ENCODE measurements at regions not wholly inside any gene's neighbourhood (a gene's known extent, or its start where the extent isn't known, plus 50 kb on each side); places are given as distances from the start of the nearest gene placed in this dataset.

- H3K4me1 ChIP-seq (ENCODE audit: control insufficient read depth, low read length) = no peaks in the 10 kb centered on the region
- no peaks in the 10 kb centered on the region for H3K79me2 ChIP-seq (ENCODE audit: control insufficient read depth, low read length)
- H3K27me3 ChIP-seq (ENCODE audit: control insufficient read depth, low read length) = no peaks in the 10 kb centered on the region
- H3K9me2 ChIP-seq (replicated peaks; ENCODE audit: control insufficient read depth, low read length) = no peaks in the 10 kb centered on the region
- TF ChIP-seq CTCF (IDR thresholded peaks at IDR 0.05; ENCODE audit: low read depth, low read length, poor library complexity, severe bottlenecking) (no peak), EZH2phosphoT487 (IDR thresholded peaks at IDR 0.05; ENCODE audit: borderline replicate concordance, low read length) (no peak)
- H3K4me3 ChIP-seq (ENCODE audit: low read length) = no peak overlapping the region
- no peaks in the 10 kb centered on the region for H4K20me1 ChIP-seq (ENCODE audit: control insufficient read depth, insufficient read depth, low read depth, low read length)
- H3K36me3 ChIP-seq (ENCODE audit: control insufficient read depth, low read length) = no peaks in the 10 kb centered on the region
- no peaks in the 10 kb centered on the region for H3F3A ChIP-seq (ENCODE audit: control insufficient read depth, insufficient read depth)
- no peak overlapping the region for H3K4me2 ChIP-seq (ENCODE audit: low read length)
- H3K27ac ChIP-seq (ENCODE audit: low read depth, low read length) = no peak overlapping the region
- no peaks in the 10 kb centered on the region for H3K9me3 ChIP-seq (ENCODE audit: control insufficient read depth, insufficient read depth, low read length)
Observed at GRCh38 chr16:79970087-79970486, 369.6 kb upstream of the MAF start.

GRCh38 chr16:79969458-79969857 is 368.9 kb upstream of the MAF start:
- Histone ChIP-seq H3K4me3 (ENCODE audit: low read length) (no peak overlapping the region), H3F3A (ENCODE audit: control insufficient read depth, insufficient read depth) (no peaks in the 10 kb centered on the region), H3K36me3 (ENCODE audit: control insufficient read depth, low read length) (no peaks in the 10 kb centered on the region), H3K9me2 (replicated peaks; ENCODE audit: control insufficient read depth, low read length) (no peaks in the 10 kb centered on the region), H4K20me1 (ENCODE audit: control insufficient read depth, insufficient read depth, low read depth, low read length) (no peaks in the 10 kb centered on the region), H3K27ac (ENCODE audit: low read depth, low read length) (no peak overlapping the region), H3K27me3 (ENCODE audit: control insufficient read depth, low read length) (no peaks in the 10 kb centered on the region), H3K9me3 (ENCODE audit: control insufficient read depth, insufficient read depth, low read length) (no peaks in the 10 kb centered on the region), H3K4me2 (ENCODE audit: low read length) (no peak overlapping the region), H3K79me2 (ENCODE audit: control insufficient read depth, low read length) (no peaks in the 10 kb centered on the region), H3K4me1 (ENCODE audit: control insufficient read depth, low read length) (no peaks in the 10 kb centered on the region)
- TF ChIP-seq EZH2phosphoT487 (IDR thresholded peaks at IDR 0.05; ENCODE audit: borderline replicate concordance, low read length) (no peak), CTCF (IDR thresholded peaks at IDR 0.05; ENCODE audit: low read depth, low read length, poor library complexity, severe bottlenecking) (no peak)

- H3K9me3 ChIP-seq (ENCODE audit: control insufficient read depth, insufficient read depth, low read length) = no peaks in the 10 kb centered on the region
- H3K4me2 ChIP-seq (ENCODE audit: low read length) = no peak overlapping the region
- H3K27me3 ChIP-seq (ENCODE audit: control insufficient read depth, low read length) = no peaks in the 10 kb centered on the region
- no peaks in the 10 kb centered on the region for H3K9me2 ChIP-seq (replicated peaks; ENCODE audit: control insufficient read depth, low read length)
- no peak overlapping the region for H3K4me3 ChIP-seq (ENCODE audit: low read length)
- H3K36me3 ChIP-seq (ENCODE audit: control insufficient read depth, low read length) = no peaks in the 10 kb centered on the region
- H3F3A ChIP-seq (ENCODE audit: control insufficient read depth, insufficient read depth) = no peaks in the 10 kb centered on the region
- no peak overlapping the region for H3K27ac ChIP-seq (ENCODE audit: low read depth, low read length)
- no peaks in the 10 kb centered on the region for H4K20me1 ChIP-seq (ENCODE audit: control insufficient read depth, insufficient read depth, low read depth, low read length)
- TF ChIP-seq CTCF (IDR thresholded peaks at IDR 0.05; ENCODE audit: low read depth, low read length, poor library complexity, severe bottlenecking) (no peak), EZH2phosphoT487 (IDR thresholded peaks at IDR 0.05; ENCODE audit: borderline replicate concordance, low read length) (no peak)
- no peaks in the 10 kb centered on the region for H3K4me1 ChIP-seq (ENCODE audit: control insufficient read depth, low read length)
- H3K79me2 ChIP-seq (ENCODE audit: control insufficient read depth, low read length) = no peaks in the 10 kb centered on the region
Observed at GRCh38 chr16:79966226-79966625, 365.7 kb upstream of the MAF start.

GRCh38 chr16:79965718-79966117 is 365.2 kb upstream of the MAF start:
- Histone ChIP-seq H3K4me2 (ENCODE audit: low read length) (no peak overlapping the region), H4K20me1 (ENCODE audit: control insufficient read depth, insufficient read depth, low read depth, low read length) (no peaks in the 10 kb centered on the region), H3K27ac (ENCODE audit: low read depth, low read length) (no peak overlapping the region), H3F3A (ENCODE audit: control insufficient read depth, insufficient read depth) (no peaks in the 10 kb centered on the region), H3K4me3 (ENCODE audit: low read length) (no peak overlapping the region), H3K4me1 (ENCODE audit: control insufficient read depth, low read length) (no peaks in the 10 kb centered on the region), H3K9me2 (replicated peaks; ENCODE audit: control insufficient read depth, low read length) (no peaks in the 10 kb centered on the region), H3K27me3 (ENCODE audit: control insufficient read depth, low read length) (no peaks in the 10 kb centered on the region), H3K79me2 (ENCODE audit: control insufficient read depth, low read length) (no peaks in the 10 kb centered on the region), H3K9me3 (ENCODE audit: control insufficient read depth, insufficient read depth, low read length) (no peaks in the 10 kb centered on the region), H3K36me3 (ENCODE audit: control insufficient read depth, low read length) (no peaks in the 10 kb centered on the region)
- TF ChIP-seq EZH2phosphoT487 (IDR thresholded peaks at IDR 0.05; ENCODE audit: borderline replicate concordance, low read length) = no peak
- no peak for TF ChIP-seq CTCF (IDR thresholded peaks at IDR 0.05; ENCODE audit: low read depth, low read length, poor library complexity, severe bottlenecking)

Measured in DOHH2 (cell line).